Caco-2 (cell line): ENCODE measurements at regions not wholly inside any gene's neighbourhood (a gene's known extent, or its start where the extent isn't known, plus 50 kb on each side); places are given as distances from the start of the nearest gene placed in this dataset.

Experiments
- BruUV-seq: library from RNA; stranded (reverse); fragments of 400-500 nt; replicated peaks from 2 replicates; lab custom pipeline; 2021; lab: Mats Ljungman, UMichigan
- CTCF ChIA-PET: fragments of 300-600 bp; sonication (Branson Sonifier 250); formaldehyde crosslinking; loops from one replicate; lab custom pipeline; 2022; ENCODE audit warnings: antibody characterized with exemption; lab: Charles Lee
- POLR2A ChIA-PET: fragments of 300-600 bp; sonication (Branson Sonifier 250); formaldehyde crosslinking; loops from one replicate; lab custom pipeline; 2022; ENCODE audit warnings: antibody characterized with exemption; lab: Charles Lee
- DNase-seq, 2 experiments: peaks; one replicate each; pipeline versions ENCODE4 v3.0.0 to v3.0.0-alpha.2; 2020 to 2022
- H3K27me3 ChIP-seq: replicated peaks from 2 replicates; pipeline ENCODE4 v1.6.0; 2011; ENCODE audit warnings: low read length; ENCODE audit not compliant: control insufficient read depth, insufficient read depth
- H3K36me3 ChIP-seq: 2 replicates; pipeline ENCODE4 v1.5.1; 2011; ENCODE audit warnings: low read length; ENCODE audit not compliant: control insufficient read depth, insufficient read depth
- H3K4me1 ChIP-seq: fragments of 250-450 bp; sonication (Bioruptor Pico); 2 replicates; pipeline ENCODE4 v1.5.1; 2020; ENCODE audit warnings: mild to moderate bottlenecking
- H3K4me3 ChIP-seq: 2 replicates; pipeline ENCODE4 v1.5.1; 2011; ENCODE audit warnings: low read depth, mild to moderate bottlenecking, control low read depth, low read length
- H3K9me3 ChIP-seq: fragments of 250-450 bp; sonication (Bioruptor Pico); 2 replicates; pipeline ENCODE4 v1.5.1; 2020; ENCODE audit warnings: mild to moderate bottlenecking, moderate library complexity
- H3K27ac Mint-ChIP-seq: one replicate; pipeline ENCODE4 v1.8.0; 2022; ENCODE audit warnings: mixed read lengths; ENCODE audit not compliant: unreplicated experiment
- H3K27me3 Mint-ChIP-seq: one replicate; pipeline ENCODE4 v1.8.0; 2022; ENCODE audit warnings: mixed read lengths; ENCODE audit not compliant: insufficient read depth, unreplicated experiment
- H3K36me3 Mint-ChIP-seq: one replicate; pipeline ENCODE4 v1.8.0; 2022; ENCODE audit warnings: mild to moderate bottlenecking, mixed read lengths; ENCODE audit not compliant: insufficient read depth, unreplicated experiment
- H3K4me1 Mint-ChIP-seq: one replicate; pipeline ENCODE4 v1.8.0; 2022; ENCODE audit warnings: low read depth, mixed read lengths; ENCODE audit not compliant: unreplicated experiment
- H3K4me3 Mint-ChIP-seq: one replicate; pipeline ENCODE4 v1.8.0; 2022; ENCODE audit warnings: mild to moderate bottlenecking, moderate library complexity, mixed read lengths; ENCODE audit not compliant: unreplicated experiment
- H3K9me3 Mint-ChIP-seq: one replicate; pipeline ENCODE4 v1.8.0; 2022; ENCODE audit warnings: mixed read lengths; ENCODE audit not compliant: unreplicated experiment
- intact Hi-C: fragments of 100-400 bp; cut with micrococcal nuclease; formaldehyde crosslinking; loops from one replicate; pipeline ENCODE4 v1.10.0; 2022; ENCODE audit not compliant: unreplicated experiment
- TF ChIP-seq, protein P1 (sequence below), 2 experiments: fragments of 200-600 bp in 1 of 2; IDR thresholded peaks; 1 replicate in 1 of 2; 2 replicates in 1 of 2; pipeline versions ENCODE4 v1.5.1 to v1.8.0; 2011 to 2022; ENCODE audit warnings: antibody characterized with exemption in 1 of 2, control low read depth in 1 of 2, inconsistent platforms in 1 of 2, low read depth in 1 of 2, low read length in 1 of 2, mild to moderate bottlenecking in 1 of 2, moderate library complexity in 1 of 2; ENCODE audit not compliant: insufficient read depth in 1 of 2, severe bottlenecking in 1 of 2, unreplicated experiment in 1 of 2

DNA sequence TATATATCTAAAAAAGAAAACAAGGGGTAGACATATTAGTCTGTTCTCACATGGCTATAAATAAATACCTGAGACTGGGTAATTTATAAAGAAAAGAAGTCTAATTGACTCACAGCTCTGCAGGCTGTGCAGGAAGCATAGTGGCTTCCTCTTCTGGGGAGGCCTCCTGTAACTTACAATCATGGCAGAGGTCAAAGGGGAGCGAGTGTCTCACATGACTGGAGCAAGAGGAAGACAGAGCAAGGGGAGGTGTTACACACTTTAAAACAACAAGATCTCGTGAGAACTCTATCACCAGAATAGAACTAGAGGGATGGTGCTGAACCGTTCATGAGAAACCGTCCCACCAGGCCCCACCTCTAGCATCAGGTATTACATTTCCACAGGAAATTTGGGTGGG is 616.8 kb downstream of the TLE4 start:
- no peaks in the 10 kb centered on the region for H3K36me3 ChIP-seq
- no peaks in the 10 kb centered on the region for H3K9me3 ChIP-seq
- H3K4me3 ChIP-seq = no peak overlapping the region
- BruUV-seq = no TSS peak
- TF ChIP-seq, protein P1, sequence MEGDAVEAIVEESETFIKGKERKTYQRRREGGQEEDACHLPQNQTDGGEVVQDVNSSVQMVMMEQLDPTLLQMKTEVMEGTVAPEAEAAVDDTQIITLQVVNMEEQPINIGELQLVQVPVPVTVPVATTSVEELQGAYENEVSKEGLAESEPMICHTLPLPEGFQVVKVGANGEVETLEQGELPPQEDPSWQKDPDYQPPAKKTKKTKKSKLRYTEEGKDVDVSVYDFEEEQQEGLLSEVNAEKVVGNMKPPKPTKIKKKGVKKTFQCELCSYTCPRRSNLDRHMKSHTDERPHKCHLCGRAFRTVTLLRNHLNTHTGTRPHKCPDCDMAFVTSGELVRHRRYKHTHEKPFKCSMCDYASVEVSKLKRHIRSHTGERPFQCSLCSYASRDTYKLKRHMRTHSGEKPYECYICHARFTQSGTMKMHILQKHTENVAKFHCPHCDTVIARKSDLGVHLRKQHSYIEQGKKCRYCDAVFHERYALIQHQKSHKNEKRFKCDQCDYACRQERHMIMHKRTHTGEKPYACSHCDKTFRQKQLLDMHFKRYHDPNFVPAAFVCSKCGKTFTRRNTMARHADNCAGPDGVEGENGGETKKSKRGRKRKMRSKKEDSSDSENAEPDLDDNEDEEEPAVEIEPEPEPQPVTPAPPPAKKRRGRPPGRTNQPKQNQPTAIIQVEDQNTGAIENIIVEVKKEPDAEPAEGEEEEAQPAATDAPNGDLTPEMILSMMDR (IDR thresholded peaks at IDR 0.05; ENCODE audit: insufficient read depth in 1 of 2, low read depth in 1 of 2, low read length in 1 of 2, severe bottlenecking in 1 of 2, unreplicated experiment in 1 of 2) = no peak
- no peak overlapping the region for H3K4me3 Mint-ChIP-seq
- H3K4me1 Mint-ChIP-seq = no peaks in the 10 kb centered on the region
- no peak for DNase-seq
- no peaks in the 10 kb centered on the region for H3K36me3 Mint-ChIP-seq
- POLR2A ChIA-PET = no interaction called here
- CTCF ChIA-PET = no interaction called here
- no peaks in the 10 kb centered on the region for H3K27me3 Mint-ChIP-seq
- H3K27me3 ChIP-seq = no peaks in the 10 kb centered on the region
- H3K27ac Mint-ChIP-seq = no peak overlapping the region
- no peaks in the 10 kb centered on the region for H3K4me1 ChIP-seq
- intact Hi-C loops = no loop called here
- no peaks in the 10 kb centered on the region for H3K9me3 Mint-ChIP-seq

DNA sequence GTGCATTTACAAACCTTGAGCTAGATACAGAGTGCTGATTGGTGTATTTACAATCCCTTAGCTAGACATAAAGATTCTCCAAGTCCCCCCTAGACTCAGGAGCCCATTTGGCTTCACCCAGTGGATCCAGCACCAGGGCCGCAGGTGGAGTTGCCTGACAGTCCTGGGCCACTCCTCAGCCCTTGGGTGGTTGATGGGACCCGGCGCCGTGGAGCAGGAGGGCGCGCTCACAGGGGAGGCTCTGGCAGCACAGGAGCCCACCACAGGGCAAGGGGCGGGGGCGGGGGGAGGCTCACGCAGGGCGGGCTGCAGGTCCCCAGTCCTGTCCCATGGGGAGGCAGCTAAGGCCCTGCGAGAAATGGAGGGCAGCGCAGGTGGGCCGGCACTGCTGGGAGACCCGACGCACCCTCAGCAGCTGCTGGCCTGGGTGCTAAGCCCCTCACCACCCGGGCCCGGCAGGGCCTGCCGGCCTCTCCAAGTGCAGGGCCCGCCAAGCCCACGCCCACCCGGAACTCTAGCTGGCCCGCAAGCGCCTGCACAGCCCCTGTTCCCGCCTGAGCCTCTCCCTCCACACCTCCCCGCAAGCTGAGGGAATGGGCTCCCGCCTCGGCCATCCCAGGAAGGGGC is 613.5 kb downstream of the TLE4 start:
- POLR2A ChIA-PET = no interaction called here
- BruUV-seq = no TSS peak
- no peak for DNase-seq

DNA sequence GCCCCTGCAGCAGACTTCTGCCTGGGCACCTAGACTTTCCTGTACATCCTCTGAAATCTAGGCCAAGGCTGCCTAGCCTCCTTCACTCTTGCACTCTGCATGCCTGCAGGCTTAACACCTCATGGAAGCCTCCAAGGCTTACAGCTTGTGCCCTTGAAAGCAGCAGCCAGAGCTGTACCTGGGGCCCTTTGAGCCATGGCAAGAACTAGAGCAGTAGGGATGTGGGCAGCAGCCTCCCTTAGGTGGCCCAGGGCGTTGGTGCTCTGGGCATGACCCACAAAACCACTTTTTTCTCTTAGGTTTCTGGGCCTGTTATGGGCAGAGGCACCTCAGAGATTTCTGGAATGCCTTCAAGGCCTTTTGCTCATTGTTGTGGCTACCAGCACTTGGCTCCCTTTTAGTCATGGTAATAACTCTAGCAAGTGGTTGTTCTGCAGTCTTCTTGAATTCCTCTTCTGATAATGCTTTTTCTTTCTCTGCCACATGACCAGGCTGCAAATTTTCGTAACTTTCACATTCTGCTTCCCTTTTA is 606.2 kb downstream of the TLE4 start:
- POLR2A ChIA-PET = no interaction called here
- CTCF ChIA-PET = no interaction called here

More for the DNA sequence above, 613.5 kb downstream of the TLE4 start:
- no peaks in the 10 kb centered on the region for H3K36me3 Mint-ChIP-seq
- no peaks in the 10 kb centered on the region for H3K4me1 Mint-ChIP-seq
- no peaks in the 10 kb centered on the region for H3K27me3 Mint-ChIP-seq
- no peaks in the 10 kb centered on the region for H3K9me3 Mint-ChIP-seq
- Histone ChIP-seq H3K4me3 (no peak overlapping the region), H3K4me1 (no peaks in the 10 kb centered on the region), H3K27me3 (no peaks in the 10 kb centered on the region), H3K36me3 (no peaks in the 10 kb centered on the region), H3K9me3 (no peaks in the 10 kb centered on the region)
- CTCF ChIA-PET = no interaction called here
- TF ChIP-seq, protein P1 (IDR thresholded peaks at IDR 0.05; ENCODE audit: insufficient read depth in 1 of 2, low read depth in 1 of 2, low read length in 1 of 2, severe bottlenecking in 1 of 2, unreplicated experiment in 1 of 2) = no peak
- intact Hi-C loops = no loop called here
- H3K4me3 Mint-ChIP-seq = no peak overlapping the region
- H3K27ac Mint-ChIP-seq = no peak overlapping the region

More for the DNA sequence above, 606.2 kb downstream of the TLE4 start:
- H3K36me3 Mint-ChIP-seq = no peaks in the 10 kb centered on the region
- no peaks in the 10 kb centered on the region for H3K27me3 Mint-ChIP-seq
- Histone ChIP-seq H3K9me3 (no peaks in the 10 kb centered on the region), H3K4me3 (no peak overlapping the region), H3K4me1 (no peaks in the 10 kb centered on the region), H3K36me3 (no peaks in the 10 kb centered on the region), H3K27me3 (no peaks in the 10 kb centered on the region)
- no peaks in the 10 kb centered on the region for H3K9me3 Mint-ChIP-seq
- H3K4me1 Mint-ChIP-seq = no peaks in the 10 kb centered on the region
- no peak overlapping the region for H3K27ac Mint-ChIP-seq
- TF ChIP-seq, protein P1 (IDR thresholded peaks at IDR 0.05; ENCODE audit: insufficient read depth in 1 of 2, low read depth in 1 of 2, low read length in 1 of 2, severe bottlenecking in 1 of 2, unreplicated experiment in 1 of 2) = no peak
- DNase-seq = no peak
- no TSS peak for BruUV-seq
- intact Hi-C loops = no loop called here
- no peak overlapping the region for H3K4me3 Mint-ChIP-seq
